ENCODE measurements at regions not wholly inside any gene's neighbourhood (a gene's known extent, or its start where the extent isn't known, plus 50 kb on each side); places are given as distances from the start of the nearest gene placed in this dataset.

GRCh38 chr7:24125765-24126164 is 158.2 kb upstream of the NPY start:
- no peak for DNase-seq (ENCODE audit: low read depth)
- TF ChIP-seq CTCF (conservative IDR thresholded peaks at IDR 0.05; ENCODE audit: control insufficient read depth, insufficient read depth, low read depth, low read length) = no peak
- no peak overlapping the region for H3K4me3 ChIP-seq (ENCODE audit: control insufficient read depth, low read depth, low read length)

- TF ChIP-seq CTCF (conservative IDR thresholded peaks at IDR 0.05; ENCODE audit: control insufficient read depth, insufficient read depth, low read depth, low read length) = no peak
- DNase-seq (ENCODE audit: low read depth) = no peak
- no peak overlapping the region for H3K4me3 ChIP-seq (ENCODE audit: control insufficient read depth, low read depth, low read length)
Measured at GRCh38 chr7:24127930-24128329, 156.1 kb upstream of the NPY start.

- peak; percentile 64 for DNase-seq (ENCODE audit: low read depth)
- TF ChIP-seq CTCF (conservative IDR thresholded peaks at IDR 0.05; ENCODE audit: control insufficient read depth, insufficient read depth, low read depth, low read length) = no peak
- H3K4me3 ChIP-seq (ENCODE audit: control insufficient read depth, low read depth, low read length) = no peak overlapping the region
Measured at GRCh38 chr7:24129597-24129996, 154.4 kb upstream of the NPY start.

GRCh38 chr7:24130631-24131030 is 153.4 kb upstream of the NPY start:
- no peak for DNase-seq (ENCODE audit: low read depth)
- no peak overlapping the region for H3K4me3 ChIP-seq (ENCODE audit: control insufficient read depth, low read depth, low read length)
- no peak for TF ChIP-seq CTCF (conservative IDR thresholded peaks at IDR 0.05; ENCODE audit: control insufficient read depth, insufficient read depth, low read depth, low read length)

GRCh38 chr7:24133691-24134090 is 150.3 kb upstream of the NPY start:
- no peak overlapping the region for H3K4me3 ChIP-seq (ENCODE audit: control insufficient read depth, low read depth, low read length)
- TF ChIP-seq CTCF (conservative IDR thresholded peaks at IDR 0.05; ENCODE audit: control insufficient read depth, insufficient read depth, low read depth, low read length) = no peak
- no peak for DNase-seq (ENCODE audit: low read depth)

GRCh38 chr7:24134535-24134934 is 149.5 kb upstream of the NPY start:
- TF ChIP-seq CTCF (conservative IDR thresholded peaks at IDR 0.05; ENCODE audit: control insufficient read depth, insufficient read depth, low read depth, low read length) = no peak
- no peak overlapping the region for H3K4me3 ChIP-seq (ENCODE audit: control insufficient read depth, low read depth, low read length)
- DNase-seq (ENCODE audit: low read depth) = no peak
